ENCODE measurements at regions not wholly inside any gene's neighbourhood (a gene's known extent, or its start where the extent isn't known, plus 50 kb on each side); places are given as distances from the start of the nearest gene placed in this dataset.

DNA sequence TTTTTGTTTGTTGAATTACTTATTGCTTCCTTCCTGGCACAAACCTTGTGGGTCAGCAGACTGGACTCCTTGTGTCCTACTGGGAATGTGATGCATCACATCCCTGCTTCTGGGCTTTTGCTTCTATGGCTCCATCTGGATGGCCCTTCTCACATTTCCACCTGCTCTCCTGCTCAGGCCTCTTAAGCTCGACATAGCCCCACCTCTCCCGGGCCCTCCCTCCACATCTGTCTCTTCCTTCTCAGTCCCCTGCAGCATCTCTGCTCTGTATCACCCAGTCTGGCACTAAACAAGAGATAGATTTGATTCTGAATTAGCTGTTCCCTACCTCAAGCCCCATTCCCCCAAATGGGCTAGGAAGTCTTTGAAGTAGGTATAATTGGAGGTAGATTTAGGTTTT, 356.8 kb downstream of the DHX35 start:
- no peak for DNase-seq
- TF ChIP-seq GATA1 (IDR thresholded peaks at IDR 0.05; ENCODE audit: low read depth, low read length) (no peak), POLR2A (IDR thresholded peaks at IDR 0.05; ENCODE audit: low read length) (no peak)

DNA sequence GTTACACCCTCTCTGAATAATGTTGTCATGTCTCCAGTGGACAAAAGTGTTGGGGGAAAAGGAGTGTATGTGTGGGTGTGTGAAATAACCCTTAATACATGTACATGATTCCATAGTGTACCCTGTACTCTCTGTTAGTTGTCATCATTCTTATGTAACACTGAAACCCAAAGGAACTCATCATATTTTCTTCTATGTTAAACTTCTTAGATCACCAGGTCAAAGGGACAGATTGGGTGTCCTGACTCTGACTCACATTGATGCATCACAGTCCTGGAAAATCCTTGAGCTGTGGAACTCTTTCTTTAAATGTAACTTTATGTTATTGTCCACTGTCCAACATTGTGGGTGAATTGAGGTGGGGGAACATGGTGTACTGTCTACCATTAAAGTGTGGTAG, 350.5 kb downstream of the DHX35 start:
- no peak for DNase-seq
- TF ChIP-seq POLR2A (IDR thresholded peaks at IDR 0.05; ENCODE audit: low read length) (no peak), GATA1 (IDR thresholded peaks at IDR 0.05; ENCODE audit: low read depth, low read length) (no peak)

GRCh38 chr20:39311851-39312506, 349.8 kb downstream of the DHX35 start:
- no peak for DNase-seq

GRCh38 chr20:39310363-39310995, 348.3 kb downstream of the DHX35 start:
- no peak for DNase-seq
- TF ChIP-seq GATA1 (IDR thresholded peaks at IDR 0.05; ENCODE audit: low read depth, low read length) (no peak), POLR2A (IDR thresholded peaks at IDR 0.05; ENCODE audit: low read length) (no peak)

More at GRCh38 chr20:39311851-39312506, 349.8 kb downstream of the DHX35 start:
- TF ChIP-seq GATA1 (IDR thresholded peaks at IDR 0.05; ENCODE audit: low read depth, low read length) (no peak), POLR2A (IDR thresholded peaks at IDR 0.05; ENCODE audit: low read length) (no peak)

DNA sequence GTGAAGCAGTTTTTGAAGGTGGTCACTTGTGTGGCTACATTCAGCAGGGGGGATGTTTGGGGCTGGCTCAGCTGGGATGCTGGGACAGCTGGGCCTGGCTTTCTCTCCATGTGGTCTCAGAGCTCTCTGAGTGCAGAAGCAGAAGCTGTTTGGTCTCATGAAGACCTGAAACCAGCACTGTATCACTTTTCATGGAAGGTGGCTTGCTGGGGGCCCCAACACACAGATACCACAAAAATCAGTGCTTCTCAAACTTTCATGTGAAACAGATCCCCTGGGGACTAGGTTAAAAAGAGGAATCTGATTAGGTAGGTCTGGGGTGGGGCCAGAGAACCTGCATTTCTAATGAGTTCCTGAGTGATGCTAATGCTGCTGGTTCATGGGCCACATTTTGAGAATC, 347.3 kb downstream of the DHX35 start:
- DNase-seq: no peak
- TF ChIP-seq POLR2A (IDR thresholded peaks at IDR 0.05; ENCODE audit: low read length) (no peak), GATA1 (IDR thresholded peaks at IDR 0.05; ENCODE audit: low read depth, low read length) (no peak)

DNA sequence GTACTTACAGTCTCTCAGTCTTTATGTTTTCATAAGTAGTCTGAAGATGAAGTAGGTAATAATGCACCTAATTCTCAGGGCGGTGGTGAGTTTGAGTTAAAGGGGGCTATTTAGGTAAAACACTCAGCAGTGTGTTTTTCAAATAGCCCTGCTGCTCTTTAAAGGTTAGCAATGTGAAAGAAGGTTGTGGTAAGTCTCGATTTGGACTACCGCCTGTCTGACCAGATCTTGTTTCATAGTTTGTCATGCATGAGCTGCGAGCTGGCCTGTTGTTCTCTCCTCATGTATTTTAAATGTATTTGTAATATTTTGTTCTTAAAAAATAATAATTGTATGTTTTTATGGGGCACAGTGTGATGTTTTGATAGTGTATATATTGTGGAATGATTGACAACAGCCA, 340.2 kb downstream of the DHX35 start:
- TF ChIP-seq POLR2A (IDR thresholded peaks at IDR 0.05; ENCODE audit: low read length): no peak
- no peak for TF ChIP-seq GATA1 (IDR thresholded peaks at IDR 0.05; ENCODE audit: low read depth, low read length)
- DNase-seq: no peak

- TF ChIP-seq GATA1 (IDR thresholded peaks at IDR 0.05; ENCODE audit: low read depth, low read length) (no peak), POLR2A (IDR thresholded peaks at IDR 0.05; ENCODE audit: low read length) (no peak)
- DNase-seq: no peak
Observed at GRCh38 chr20:39299783-39300182, 337.6 kb downstream of the DHX35 start.

DNA sequence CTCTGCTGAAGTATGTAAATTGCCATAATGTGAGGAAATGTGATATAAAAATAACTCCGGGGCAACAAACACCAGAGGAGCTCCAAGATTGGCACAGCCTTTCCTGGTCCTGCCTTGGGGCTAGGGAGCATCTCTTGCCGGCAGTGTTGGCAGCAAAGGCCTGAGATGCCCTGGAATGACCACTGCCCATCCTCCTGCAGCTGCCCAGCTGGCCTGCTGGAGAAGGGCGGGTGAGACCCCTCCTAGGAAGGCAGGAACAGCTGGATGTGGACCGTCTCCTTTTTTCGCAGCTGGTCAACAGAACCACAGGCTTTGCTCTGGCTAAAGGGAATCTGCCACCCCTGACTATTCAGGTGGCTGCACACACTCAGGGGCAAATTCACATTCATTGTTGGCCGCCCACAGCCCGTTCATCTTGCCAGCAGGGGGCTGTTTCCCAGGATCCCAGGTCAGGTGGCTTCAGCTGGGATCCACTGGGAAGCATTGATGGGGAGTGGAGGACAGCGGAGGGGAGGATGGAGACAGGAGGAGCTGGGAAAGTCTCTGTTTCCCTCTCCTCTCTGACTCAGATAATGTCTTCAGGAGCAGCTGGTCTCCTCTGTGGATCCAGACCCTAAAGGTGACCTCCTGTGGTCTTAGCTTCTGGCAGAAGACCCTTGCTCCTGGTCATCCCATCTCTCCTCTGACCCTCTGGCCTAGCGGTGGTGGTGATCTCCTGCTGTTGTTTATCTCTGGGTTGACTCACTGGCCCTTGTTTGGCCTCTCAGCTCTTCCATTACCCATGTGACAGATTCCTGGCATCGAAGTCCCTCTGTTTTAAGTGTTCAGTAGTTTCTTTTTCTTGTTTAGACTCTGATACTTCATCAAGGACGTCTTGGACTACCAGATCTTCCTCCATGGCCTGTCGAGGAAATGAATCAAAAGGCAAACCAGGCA, 336.7 kb downstream of the DHX35 start:
- TF ChIP-seq POLR2A (IDR thresholded peaks at IDR 0.05; ENCODE audit: low read length) (no peak), GATA1 (IDR thresholded peaks at IDR 0.05; ENCODE audit: low read depth, low read length) (no peak)
- no peak for DNase-seq

DNA sequence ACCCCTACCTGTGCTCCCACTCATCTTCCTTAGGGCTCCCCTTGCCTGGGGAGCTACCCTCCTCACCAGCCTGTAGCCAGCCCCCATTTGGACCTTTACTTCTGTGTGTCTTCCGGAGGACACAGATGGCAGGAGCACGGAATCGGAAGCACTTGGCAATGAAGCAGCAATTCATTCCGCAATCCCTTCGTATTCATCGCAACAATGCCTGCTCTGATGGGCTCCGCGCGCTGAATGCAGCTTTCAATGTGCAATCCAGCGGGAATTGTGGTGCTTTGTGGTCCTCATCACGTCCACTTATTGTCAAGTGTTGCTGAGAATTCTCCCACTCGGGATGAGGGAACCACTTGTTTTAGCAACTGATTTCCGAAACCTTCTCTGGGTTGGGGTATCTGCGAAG, 336.0 kb downstream of the DHX35 start:
- TF ChIP-seq GATA1 (IDR thresholded peaks at IDR 0.05; ENCODE audit: low read depth, low read length) (no peak), POLR2A (IDR thresholded peaks at IDR 0.05; ENCODE audit: low read length) (no peak)

DNA sequence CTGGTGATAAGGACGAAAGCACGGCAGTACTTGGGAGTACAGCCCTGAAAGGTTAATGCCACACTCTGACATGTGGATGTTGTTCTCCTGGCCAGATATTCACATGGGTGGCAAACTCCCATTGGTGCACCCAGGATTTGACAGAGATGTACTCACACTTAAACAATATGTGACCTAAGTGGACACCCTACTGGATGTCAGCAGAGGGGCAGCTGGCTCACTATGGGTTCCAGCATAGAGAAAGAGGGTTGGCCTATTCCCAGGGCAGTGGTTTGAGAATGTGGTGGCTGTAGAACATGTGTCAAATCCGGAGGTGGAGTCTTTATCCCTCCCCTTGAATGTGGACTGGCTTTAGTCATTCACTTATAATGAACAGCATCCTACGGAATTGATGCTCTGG, 333.2 kb downstream of the DHX35 start:
- DNase-seq: no peak

More for the DNA sequence above, 336.0 kb downstream of the DHX35 start:
- DNase-seq: no peak

GRCh38 chr20:39294137-39294725, 332.1 kb downstream of the DHX35 start:
- no peak for DNase-seq
- no peak for TF ChIP-seq POLR2A (IDR thresholded peaks at IDR 0.05; ENCODE audit: low read length)
- no peak for TF ChIP-seq GATA1 (IDR thresholded peaks at IDR 0.05; ENCODE audit: low read depth, low read length)

More for the DNA sequence above, 333.2 kb downstream of the DHX35 start:
- no peak for TF ChIP-seq GATA1 (IDR thresholded peaks at IDR 0.05; ENCODE audit: low read depth, low read length)
- no peak for TF ChIP-seq POLR2A (IDR thresholded peaks at IDR 0.05; ENCODE audit: low read length)

- TF ChIP-seq POLR2A (IDR thresholded peaks at IDR 0.05; ENCODE audit: low read length) (no peak), GATA1 (IDR thresholded peaks at IDR 0.05; ENCODE audit: low read depth, low read length) (no peak)
- DNase-seq: no peak
Observed at GRCh38 chr20:39292193-39292736, 330.1 kb downstream of the DHX35 start.

DNA sequence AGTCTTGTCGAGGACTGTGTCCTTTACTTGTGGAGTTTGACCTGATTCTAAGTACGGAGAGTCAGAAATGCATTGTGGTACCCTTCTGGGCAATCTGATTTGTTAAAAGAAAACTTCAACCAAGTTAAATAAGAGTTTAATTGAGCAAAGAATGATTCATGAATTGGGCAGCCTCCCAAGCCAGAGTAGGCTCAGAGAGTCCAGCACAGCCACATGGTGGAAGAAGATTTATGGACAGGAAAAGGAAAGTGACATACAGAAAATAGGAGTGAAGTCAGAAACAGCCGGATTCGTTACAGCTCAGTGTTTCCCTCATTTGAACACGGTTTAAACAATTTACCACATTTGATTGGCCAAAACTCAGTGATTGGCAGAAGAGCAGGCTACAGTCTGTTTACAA, 329.2 kb downstream of the DHX35 start:
- TF ChIP-seq GATA1 (IDR thresholded peaks at IDR 0.05; ENCODE audit: low read depth, low read length) (no peak), POLR2A (IDR thresholded peaks at IDR 0.05; ENCODE audit: low read length) (no peak)
- DNase-seq: no peak
